HG03378 (cell line): ENCODE measurements at regions not wholly inside any gene's neighbourhood (a gene's known extent, or its start where the extent isn't known, plus 50 kb on each side); places are given as distances from the start of the nearest gene placed in this dataset.
"Not testable (repeated sequence)": the region's sequence is repeated elsewhere in the genome, so short reads cannot be mapped to it uniquely, and the experiment has no call there.

Experiments used
- ATAC-seq: cut with Tn5 transposase; IDR thresholded peaks from one replicate; pipeline ENCODE4 v1.9.1; 2021; ENCODE audit warnings: mild to moderate bottlenecking, moderate library complexity; ENCODE audit not compliant: unreplicated experiment

DNA sequence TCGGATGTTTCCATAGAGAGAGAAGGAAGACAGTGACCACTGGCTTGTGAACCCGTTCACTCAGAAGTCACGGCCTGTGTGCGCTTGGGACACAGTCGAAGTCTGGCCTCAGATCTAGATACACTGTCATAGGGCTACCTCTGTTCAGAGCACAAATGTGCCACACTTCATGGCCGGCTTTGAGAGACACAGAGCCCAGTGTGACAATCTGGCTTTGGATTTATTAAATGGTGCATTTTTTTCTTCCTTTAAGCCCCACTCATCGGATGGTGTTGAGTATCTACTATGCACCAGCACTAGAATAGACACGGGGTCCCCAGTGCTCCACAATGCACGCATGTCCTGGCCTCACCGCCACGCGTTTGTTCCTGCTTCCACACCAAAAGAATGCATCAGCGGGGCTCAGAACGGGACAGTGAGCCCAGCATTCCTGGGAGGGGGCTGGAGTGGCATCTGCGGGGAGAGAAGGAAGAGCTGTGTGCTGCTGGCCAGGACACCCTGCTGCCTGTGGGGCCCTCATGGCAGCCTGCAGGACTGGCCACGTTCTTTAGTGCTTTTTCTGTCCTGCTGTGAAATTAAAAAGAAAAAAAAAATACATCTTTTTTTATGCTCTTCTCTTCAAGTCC, 738.9 kb upstream of the SALL3 start:
- ATAC-seq, result no peak

DNA sequence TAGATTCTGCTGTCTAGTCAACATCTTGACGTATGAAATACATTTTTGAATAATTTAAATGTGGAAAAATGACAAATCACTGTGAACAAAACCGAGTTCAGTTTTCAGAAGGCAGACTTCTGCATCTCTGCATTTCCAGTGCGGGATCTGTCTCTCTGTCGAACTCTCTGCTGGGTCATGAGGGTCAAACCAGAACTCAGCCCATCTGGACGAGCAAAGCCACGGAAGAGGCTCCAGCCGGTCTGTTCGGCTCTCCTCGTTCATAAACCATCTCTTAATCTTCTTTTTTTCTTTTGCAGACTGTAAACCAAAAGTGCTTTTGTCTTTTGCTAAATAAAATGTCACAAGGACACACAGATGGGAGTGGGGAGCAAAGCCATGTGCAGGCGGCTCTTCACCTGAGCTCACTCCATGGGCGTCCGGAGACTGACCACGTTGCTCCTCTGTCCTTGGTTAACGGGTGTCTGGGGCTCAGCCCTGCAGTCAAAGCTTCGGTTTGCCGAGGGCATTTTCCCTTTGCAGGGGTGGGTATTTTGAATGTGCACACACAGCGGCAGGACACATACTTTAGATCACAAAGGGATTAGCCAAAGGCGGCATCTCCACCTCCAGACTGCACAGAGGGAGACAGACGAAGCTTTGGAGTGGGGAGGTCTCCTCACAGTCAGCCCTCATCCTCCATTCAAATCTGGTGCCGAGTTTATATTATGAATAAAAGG, 737.9 kb upstream of the SALL3 start:
- ATAC-seq, result no peak

DNA sequence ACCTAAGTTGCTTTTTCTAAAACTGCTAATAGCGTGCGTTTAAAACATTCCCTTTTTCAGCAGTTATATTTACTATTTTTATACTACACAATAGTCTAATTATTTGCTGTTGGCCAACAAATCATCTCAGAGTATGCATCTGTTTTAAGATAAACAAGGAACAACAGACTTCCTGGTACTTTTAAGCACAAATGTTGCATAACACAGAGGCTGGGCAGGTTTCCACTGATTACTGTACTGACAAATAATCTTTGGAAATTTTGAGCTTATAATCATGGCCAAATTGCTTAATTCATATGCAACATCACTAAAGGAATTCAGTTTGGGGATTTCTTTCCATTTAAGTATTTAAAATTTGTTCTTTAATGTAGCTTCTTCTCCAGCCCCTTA, 737.4 kb upstream of the SALL3 start:
- no peak for ATAC-seq

DNA sequence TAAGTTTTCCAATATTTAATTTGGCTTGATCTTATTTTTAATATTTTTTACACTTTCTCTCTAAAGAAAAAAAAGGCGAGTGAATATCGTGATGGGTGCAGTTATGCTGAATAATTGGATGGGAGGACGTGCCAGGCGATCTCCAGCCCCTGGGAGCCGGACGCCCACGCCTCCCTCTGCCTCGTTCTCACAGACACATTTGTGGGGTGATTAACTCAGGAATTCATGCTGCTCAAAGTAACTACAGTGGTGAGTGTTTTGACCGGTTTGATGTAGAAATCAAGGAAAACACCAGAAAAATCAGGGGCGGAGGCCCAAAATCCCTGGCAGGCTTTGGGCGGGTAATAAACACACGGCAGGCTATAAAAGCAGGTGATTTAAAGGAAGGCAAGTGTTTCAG, 736.8 kb upstream of the SALL3 start:
- no peak for ATAC-seq

DNA sequence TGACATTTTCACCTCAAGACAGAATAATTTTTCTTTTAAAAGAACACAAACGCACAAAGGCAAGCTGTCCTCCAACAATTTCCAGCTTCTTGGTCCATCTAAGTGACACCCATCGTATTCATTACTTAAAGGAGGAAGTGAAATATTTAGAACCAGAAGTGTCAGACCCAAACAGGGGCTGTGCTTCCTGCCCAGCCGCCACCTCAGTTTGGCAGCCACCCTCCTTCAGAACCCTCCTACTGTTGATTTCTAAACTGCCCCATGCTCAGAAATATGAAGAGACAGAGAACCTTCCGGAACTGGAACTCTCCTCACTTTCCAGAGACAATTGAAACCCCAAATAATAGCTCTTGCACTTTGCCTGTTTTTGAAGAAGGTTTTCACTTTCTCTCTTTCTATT, 734.8 kb upstream of the SALL3 start:
- ATAC-seq, result no peak

DNA sequence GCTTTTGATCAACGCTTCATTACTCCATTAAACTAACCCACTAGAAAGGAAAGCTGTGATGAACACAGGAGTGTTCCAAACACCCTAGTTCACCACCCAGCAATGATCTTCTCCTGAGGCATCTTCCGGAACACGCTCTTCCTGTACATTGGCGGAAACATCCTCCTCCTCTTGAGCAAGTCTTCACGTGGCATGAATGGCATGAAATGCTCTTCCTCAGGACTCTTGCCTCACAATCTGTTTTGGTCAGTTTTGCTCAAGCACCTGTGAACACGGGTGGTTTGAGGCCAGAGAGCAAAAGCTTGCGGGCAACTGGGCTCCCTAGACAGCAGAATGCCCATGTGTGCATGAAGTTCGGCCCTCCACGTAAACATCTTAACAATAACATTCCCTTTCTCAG, 734.2 kb upstream of the SALL3 start:
- ATAC-seq, result no peak

DNA sequence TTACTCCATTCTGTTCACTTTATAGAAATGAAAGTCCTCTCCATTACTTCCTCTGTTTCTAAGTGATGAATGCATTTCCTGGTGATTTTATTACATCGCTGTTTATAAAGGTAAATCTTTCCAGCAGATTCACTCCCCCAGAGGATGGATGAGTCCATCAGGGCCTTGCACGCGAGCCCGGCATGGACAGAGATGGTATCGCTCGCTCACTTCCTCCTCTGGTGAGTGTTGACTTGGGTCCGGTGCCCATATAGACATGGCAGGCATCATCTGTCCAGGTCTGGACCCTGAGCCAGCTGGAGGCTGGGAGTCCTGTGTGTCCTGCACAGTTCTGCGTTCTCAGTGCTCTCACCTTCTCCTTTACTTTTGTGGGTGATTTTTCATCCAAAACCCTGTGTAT, 733.6 kb upstream of the SALL3 start:
- no peak for ATAC-seq

DNA sequence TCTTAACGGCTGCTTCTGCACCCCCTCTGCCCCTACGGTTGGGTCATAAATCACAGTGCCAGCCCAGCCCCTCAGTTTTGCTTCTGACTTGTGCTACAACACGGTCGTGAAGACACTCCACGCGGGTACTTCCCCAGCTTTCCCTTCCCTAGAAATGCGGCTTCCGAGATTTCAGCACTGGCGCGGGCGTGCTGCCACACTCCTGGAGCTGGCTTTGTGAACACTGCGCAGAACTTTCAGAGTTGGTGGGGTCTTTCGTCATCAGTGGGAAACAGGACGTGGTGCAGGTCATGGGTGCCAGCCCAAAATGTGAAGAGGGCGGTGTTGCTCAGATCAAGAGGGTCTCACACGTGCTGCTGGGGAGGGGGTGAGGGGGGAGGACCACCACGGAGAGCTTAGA, 733.0 kb upstream of the SALL3 start:
- ATAC-seq, result no peak

DNA sequence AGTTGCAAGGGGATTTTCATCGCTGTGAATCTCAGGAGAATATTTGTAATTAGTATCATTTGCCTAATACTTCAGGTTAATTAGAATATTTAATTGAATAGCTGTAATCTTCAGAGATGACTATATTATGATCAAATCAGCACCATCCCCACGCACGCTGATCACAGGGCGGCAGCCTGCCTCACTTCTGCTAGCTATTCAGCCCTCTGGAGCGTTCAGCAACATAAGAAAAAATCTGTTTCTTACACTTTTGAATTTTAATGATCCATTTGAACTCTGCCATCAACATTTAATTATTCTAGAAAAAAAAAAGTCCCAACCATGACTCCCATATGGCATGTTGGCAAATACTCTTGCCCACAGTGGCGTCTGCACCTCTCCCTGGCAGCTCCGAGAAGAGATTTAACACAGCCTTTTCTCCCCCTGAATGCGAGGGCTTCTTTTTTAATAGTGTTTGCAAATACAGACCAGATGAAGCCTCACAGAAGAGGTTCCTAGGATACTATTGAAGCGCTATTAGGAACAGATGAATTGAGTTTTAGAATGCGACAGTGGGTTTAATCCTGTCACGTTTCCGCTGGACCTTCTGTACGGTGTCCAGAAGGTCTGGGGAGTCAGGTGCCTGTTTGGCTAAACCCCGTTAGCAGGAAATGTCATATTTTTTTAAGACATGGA, 731.9 kb upstream of the SALL3 start:
- ATAC-seq, result no peak

DNA sequence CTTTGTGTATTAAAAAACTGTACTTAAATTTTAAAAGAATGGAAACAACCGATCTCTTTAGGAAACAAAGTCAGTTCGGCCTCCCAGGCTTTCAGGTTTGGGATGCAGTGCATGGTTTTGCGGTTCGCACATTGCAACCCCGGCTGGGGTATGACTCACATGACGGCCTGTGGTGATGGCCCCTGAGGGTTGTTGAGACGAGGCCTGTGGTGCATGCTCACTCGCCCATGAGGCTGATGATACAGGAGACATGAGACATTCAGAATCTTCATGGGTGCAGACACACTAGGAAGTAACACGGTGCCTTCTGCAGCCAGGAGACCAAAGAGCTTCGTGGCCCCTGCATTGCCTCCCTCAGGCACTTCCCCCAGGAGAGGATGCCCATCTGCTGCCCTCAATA, 724.6 kb upstream of the SALL3 start:
- no peak for ATAC-seq

DNA sequence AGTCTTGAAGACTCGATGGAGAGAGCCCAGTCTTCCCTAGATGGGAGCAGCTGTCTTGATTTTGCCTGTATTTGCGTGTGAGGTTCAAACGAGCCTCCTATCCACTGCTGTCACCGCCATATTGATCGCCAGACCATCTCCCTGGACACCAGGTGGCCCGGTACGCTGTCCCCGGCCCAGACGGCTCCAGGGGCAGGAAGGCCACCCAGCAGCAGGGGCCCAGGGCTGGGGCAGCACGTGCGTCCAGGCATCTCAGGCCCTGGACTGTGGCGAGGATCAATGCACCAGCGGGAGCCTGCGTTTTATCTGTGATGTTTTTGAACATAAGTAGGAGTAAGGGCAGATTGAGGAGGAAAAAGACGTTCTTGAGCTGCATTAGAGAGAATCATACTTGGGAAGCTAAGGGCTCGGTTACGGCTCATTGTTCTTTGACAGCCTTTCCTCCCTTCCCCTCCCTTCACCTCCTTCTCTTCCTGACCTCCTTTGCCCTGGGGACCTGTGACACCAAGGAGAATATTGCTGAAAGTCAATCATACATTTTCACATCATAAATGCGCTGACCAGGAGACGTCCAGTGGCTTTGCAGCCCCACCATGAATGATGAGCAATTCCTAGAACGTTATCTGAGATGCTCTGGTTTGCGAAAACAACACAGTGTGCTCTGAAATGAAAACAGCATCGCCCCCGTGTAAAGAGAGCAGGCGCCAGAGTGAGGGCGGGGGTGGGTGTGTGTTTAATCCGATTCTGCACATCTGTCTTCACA, 711.2 kb upstream of the SALL3 start:
- no peak for ATAC-seq

DNA sequence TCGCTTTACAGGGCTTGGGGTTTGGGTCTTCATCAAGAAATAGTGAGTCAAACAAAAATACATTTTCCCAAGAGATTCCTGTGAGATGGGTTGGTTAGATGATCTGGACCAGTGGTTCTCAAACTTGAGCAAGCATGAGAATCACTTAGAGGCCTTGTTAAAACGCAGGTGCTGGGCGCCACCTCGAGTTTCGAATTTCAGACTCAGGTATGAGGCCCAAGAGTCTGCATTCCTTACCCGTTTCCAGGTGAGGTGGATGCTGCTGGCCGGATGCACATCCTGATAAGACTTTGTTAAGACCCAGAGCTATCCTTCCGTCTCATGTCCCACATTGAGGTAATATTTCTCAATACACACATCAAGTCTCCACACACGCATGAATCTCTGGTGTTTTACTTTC, 707.8 kb upstream of the SALL3 start:
- no peak for ATAC-seq

DNA sequence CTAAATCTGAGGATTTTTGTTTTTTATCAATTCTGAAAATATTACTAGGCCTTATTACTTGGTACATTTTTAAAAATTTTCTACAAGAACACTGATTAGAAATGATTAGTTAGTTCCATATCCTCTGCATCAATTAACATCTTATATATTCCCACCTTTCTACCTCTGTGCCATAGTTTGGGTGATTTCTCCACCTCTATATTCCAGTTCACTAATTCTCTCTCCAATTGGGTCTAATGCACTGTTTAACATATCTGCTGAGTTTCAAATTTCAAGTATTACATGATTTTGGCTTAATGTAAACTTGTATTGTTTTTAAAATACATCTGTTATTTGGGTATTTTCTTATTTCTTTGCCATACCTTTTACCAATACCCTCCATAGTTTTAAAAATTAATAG, 705.7 kb upstream of the SALL3 start:
- no peak for ATAC-seq

DNA sequence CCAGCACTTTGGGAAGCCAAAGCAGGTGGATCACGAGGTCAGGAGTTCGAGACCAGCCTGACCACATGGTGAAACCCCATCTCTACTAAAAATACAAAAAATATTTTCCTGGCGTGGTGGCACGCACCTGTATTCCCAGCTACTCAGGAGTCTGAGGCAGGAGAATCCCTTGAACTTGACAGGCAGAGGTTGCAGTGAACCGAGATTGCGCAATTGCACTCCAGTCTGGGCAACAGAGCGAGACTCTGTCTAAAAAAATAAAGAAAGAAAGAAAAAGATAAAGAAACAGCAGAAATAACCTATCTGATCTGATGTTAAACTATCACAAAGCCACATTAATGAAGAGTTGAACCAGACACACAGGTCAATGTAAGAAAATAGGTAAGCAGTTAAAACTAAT, 696.2 kb upstream of the SALL3 start:
- not testable (repeated sequence) for ATAC-seq

DNA sequence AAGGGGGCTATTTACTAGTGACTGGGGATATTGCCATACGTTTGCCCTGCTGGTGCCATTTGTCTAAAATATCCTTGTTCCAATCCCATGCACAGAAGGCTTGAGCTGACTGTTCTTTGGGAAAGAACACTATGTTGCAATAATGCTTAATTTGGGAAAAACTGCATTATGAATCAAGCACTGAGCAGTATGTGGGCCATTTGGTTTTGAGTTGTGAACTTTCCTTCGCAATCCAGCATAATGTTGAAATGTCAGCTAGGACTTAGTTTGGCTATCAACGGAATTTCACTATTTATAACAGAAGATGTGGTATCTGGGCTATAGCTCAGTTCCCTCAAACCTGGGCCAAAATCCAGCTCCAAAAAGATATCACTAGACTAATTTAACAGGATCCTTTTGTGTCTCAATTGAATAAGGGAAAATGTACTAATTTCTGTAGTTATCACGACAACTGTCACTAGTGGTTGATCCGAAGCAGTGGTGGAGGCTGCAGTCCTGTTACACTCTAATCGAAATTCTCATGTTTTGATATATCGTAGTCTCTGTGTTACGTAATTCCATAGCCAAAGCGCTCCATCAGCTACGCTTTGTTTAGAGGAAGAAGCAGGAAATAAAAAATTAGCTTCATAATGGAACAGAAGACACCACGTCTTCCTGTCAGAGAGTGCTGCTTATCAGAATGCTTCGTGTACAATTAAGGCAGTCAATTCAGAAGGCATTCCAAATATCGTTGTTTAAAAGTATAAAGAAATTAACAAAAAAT, 686.8 kb upstream of the SALL3 start:
- no peak for ATAC-seq

DNA sequence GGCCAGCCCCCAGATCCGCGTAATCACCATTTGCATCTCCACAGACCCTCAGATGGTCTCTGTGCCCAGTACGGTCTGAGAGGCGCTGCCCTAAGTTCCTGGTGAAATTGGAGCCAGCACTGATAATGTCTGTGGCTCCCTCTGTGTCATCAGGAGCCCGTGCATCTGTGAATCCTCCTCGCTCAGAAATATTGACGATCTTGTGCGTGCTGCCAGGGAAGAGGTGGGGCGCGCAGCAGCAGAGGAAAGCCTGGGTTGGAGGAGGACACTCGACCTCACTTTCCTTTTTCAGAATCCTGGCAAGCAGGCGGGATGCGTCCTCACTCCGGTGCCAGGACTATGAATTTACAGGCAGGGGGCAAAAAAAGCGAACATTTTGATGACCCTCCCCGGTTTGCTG, 686.1 kb upstream of the SALL3 start:
- no peak for ATAC-seq

DNA sequence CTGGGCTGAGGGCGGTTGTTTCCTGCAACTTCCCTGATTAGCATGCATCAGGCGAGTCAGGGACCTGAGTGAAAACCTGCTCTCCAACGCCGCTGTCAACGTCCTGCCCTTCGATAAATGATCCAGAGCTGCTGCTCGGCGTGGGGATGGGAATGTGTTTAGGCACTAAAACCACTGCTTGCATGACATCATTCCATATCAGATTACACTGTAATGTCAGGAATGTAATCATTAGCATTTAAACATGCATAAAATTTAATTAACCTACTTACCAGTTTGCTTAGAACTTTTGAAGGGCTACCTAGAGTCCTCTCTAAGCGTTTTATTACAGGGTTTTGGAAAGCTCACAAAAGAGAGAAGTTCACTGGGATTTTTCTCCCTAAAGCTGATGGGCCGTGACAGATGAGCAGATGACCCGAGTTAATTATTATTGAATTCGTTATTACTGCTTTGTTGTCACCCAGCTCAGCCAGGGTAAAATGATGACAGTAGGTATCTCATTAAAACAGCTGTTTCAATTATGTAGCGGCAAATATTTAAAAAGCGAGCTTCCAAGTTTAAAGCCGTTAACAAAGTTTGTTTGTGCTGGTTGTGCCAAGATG, 685.6 kb upstream of the SALL3 start:
- no peak for ATAC-seq

DNA sequence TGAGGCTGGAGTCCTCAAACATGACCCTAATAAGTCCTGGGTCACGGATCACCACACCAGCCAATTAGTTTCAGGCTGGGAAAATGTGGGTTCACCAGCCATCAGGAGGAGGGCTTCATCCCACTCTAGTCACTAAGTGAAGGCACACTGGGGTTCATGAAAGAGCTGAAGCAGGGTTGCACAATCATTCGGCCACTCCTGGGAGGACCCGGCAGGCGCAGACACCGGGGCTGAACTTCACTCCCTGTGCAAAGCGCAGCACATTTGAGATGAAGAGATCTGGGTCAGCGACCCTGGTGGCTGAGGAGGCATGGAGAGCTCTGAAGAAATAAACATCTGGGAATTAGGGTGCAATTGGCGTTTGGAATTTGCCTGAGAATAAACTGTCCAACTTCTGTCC, 684.4 kb upstream of the SALL3 start:
- no peak for ATAC-seq

DNA sequence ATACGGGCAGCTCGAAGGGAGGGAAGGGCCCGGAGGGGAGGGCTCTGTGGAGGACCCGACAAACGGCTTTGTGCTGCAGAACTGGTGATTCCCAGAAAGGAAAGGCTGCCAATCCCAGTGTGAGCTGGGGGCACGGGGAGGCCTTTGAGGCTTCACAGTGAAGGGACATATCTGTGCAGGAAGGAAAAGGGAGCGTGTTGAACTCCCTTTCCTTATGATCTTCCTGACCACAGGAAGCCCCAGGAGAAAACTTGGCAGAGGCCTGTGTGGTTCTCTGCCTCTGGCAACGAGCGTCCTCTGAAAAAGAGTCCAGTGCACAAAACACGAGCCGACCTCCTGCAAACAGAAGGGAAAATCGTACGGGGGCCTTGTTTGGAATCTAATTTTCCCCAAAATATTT, 683.5 kb upstream of the SALL3 start:
- ATAC-seq, result no peak

DNA sequence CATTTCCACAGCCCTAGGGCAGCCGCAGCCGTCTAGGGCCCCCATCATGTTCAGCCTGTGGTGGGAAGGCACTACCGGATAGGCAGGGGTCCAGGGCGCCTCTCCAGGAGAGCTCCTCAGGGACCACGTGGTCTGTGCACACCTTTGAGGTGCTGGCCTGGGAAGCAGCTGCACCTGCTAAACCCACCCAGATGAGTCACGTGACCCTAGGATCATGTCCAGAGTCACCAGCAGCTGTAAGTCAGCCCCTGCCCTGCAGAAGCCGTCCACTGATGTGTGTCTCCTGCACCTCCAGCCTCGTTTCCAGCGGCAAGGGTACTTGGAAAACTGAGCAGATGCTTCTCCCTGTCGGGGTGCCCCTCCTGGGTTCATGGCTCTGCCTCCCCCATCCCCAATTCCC, 682.6 kb upstream of the SALL3 start:
- ATAC-seq, result no peak
